ENCODE measurements at regions not wholly inside any gene's neighbourhood (a gene's known extent, or its start where the extent isn't known, plus 50 kb on each side); places are given as distances from the start of the nearest gene placed in this dataset.
"Not testable (repeated sequence)": the region's sequence is repeated elsewhere in the genome, so short reads cannot be mapped to it uniquely, and the experiment has no call there.

DNA sequence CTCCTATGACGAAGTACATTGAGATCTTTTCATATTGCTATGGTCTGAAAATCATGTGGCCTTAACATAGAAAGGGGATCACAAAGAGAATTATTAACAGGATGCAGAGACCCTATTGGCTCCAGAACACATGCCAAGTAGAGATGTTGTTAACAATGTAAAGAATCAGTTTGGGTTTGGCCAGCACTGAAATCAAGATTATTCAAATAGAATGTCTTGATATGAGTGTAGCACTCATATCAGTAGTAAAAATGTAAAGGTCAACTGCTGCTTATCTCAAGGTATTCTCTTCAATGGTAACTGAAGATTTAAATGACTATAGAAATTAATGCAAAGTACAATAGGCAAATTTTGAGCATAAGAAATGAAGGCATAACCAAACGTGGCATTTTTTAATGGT lies 262.8 kb downstream of the PTH2R start:
- intact Hi-C loops (cut with DNase I) = no loop called here

DNA sequence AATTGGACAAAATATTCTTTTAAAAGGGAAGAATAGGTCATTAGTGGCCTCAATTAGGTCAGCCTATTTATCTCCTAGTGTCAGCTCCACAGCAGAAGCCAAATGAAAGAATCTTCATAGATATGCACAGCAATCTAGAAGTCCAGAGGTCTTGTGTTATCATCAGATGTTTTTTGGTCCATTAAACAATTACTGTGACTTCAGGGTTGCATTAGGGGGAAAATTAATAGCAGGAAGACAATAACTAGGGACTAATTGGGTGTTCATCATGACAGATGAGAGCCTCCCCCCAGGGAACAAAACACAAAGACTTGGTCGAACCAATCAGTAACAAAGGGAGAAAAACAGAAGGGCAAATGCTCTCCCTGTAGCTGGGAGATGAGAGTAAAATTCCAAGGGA lies 264.7 kb downstream of the PTH2R start:
- Histone ChIP-seq H3K4me3 (no peak overlapping the region), H3K27ac (no peak overlapping the region), H3K27me3 (no peaks in the 10 kb centered on the region), H3K4me1 (no peaks in the 10 kb centered on the region), H3K9me3 (no peaks in the 10 kb centered on the region), H3K36me3 (no peaks in the 10 kb centered on the region)
- intact Hi-C loops (cut with DNase I) = no loop called here
- no peak for ATAC-seq
- TF ChIP-seq, protein P1, sequence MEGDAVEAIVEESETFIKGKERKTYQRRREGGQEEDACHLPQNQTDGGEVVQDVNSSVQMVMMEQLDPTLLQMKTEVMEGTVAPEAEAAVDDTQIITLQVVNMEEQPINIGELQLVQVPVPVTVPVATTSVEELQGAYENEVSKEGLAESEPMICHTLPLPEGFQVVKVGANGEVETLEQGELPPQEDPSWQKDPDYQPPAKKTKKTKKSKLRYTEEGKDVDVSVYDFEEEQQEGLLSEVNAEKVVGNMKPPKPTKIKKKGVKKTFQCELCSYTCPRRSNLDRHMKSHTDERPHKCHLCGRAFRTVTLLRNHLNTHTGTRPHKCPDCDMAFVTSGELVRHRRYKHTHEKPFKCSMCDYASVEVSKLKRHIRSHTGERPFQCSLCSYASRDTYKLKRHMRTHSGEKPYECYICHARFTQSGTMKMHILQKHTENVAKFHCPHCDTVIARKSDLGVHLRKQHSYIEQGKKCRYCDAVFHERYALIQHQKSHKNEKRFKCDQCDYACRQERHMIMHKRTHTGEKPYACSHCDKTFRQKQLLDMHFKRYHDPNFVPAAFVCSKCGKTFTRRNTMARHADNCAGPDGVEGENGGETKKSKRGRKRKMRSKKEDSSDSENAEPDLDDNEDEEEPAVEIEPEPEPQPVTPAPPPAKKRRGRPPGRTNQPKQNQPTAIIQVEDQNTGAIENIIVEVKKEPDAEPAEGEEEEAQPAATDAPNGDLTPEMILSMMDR (IDR thresholded peaks at IDR 0.05) = no peak
- DNase-seq = no peak

More for the DNA sequence above, 262.8 kb downstream of the PTH2R start:
- DNase-seq = no peak
- TF ChIP-seq, protein P1 (IDR thresholded peaks at IDR 0.05) = no peak
- H3K36me3 ChIP-seq = no peaks in the 10 kb centered on the region
- H3K4me1 ChIP-seq = no peaks in the 10 kb centered on the region
- no peak overlapping the region for H3K4me3 ChIP-seq
- ATAC-seq = no peak
- H3K9me3 ChIP-seq = no peaks in the 10 kb centered on the region
- no peak overlapping the region for H3K27ac ChIP-seq
- no peaks in the 10 kb centered on the region for H3K27me3 ChIP-seq

DNA sequence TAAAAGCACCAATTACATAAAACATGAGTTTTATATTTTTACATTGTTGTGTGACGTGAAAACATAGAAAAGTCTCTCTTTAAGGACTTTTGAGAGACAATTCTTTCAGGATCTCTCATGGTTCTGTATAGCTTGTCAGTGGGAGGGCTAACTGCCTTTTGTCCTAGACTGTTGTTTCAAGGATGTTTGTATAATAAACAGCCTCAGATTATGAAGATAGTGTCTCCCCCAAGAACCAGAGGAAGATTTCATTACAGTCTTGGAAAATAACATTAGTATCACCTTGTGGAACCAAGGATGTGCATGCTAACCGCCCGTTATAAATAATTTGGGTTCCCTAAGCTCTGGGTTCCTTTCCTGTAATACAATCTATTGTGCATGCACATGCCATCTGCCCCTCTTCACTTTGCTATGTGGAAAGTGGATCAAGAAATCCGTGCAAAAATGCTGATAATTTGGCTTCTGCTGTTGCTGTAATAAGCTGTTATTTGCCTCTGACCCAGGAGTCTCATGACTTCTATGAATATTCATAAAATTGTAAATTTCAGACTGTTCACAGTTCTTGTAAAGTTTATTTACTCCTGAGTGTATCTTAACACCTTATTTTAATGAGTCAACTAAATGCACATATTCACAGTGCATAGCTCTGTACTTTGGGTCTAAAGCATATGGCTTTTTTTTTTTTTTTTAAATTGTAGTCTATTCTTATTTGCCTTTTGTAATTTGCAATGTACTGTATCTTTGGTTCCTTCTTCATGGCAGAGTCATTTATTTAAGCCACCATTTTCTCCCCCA lies 265.5 kb downstream of the PTH2R start:
- Histone ChIP-seq H3K9me3 (no peaks in the 10 kb centered on the region), H3K4me1 (no peaks in the 10 kb centered on the region), H3K4me3 (no peak overlapping the region), H3K36me3 (no peaks in the 10 kb centered on the region), H3K27me3 (no peaks in the 10 kb centered on the region), H3K27ac (no peak overlapping the region)
- ATAC-seq (no peak), DNase-seq (no peak)
- intact Hi-C loops (cut with DNase I) = no loop called here
- TF ChIP-seq, protein P1 (IDR thresholded peaks at IDR 0.05) = no peak

DNA sequence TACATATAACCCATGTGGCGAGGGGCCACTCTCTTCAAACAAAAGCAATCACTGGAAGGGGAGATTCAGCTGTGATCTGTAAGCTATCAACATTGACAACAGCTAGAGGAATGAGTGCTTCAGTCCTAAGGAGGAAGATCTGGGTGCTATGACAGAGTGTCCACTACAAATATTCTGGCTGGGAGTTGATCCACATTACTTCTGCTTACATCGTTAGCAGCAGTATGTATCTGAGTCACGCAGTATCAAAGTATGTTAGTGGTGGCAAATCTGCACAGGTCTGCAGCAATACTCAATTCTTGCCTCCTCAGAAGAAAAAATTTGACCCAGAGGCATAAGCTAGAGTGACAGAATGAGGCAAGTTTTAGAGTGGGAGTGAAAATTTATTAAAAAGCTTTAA lies 267.0 kb downstream of the PTH2R start:
- intact Hi-C loops (cut with DNase I) = no loop called here
- H3K9me3 ChIP-seq = no peaks in the 10 kb centered on the region
- ATAC-seq = no peak

DNA sequence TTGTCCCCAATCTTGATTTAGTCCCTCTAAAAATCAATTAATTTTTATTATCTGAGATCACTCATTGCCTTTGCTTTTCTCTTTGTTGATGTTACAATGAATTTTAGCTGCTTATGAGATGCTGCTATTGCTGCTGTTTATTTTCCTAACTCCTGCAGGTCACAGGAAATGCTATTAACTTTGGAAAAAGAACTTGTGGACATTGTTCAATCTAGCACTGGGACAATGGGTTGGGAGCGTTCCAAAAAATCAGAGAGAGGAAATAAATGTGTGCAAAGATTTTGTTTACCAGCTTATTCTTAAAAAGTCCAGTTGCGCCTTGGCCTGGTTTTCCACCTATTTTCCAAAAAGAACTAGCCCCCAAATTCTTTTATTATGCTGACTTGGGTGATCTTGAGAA lies 268.3 kb downstream of the PTH2R start:
- H3K27ac ChIP-seq = no peak overlapping the region
- no peak for DNase-seq
- no peaks in the 10 kb centered on the region for H3K36me3 ChIP-seq
- H3K27me3 ChIP-seq = no peaks in the 10 kb centered on the region
- H3K4me1 ChIP-seq = no peaks in the 10 kb centered on the region
- no peak for ATAC-seq
- intact Hi-C loops (cut with DNase I) = no loop called here
- no peak overlapping the region for H3K4me3 ChIP-seq
- TF ChIP-seq, protein P1 (IDR thresholded peaks at IDR 0.05) = no peak
- no peaks in the 10 kb centered on the region for H3K9me3 ChIP-seq

More for the DNA sequence above, 267.0 kb downstream of the PTH2R start:
- H3K27me3 ChIP-seq = no peaks in the 10 kb centered on the region
- no peaks in the 10 kb centered on the region for H3K4me1 ChIP-seq
- TF ChIP-seq, protein P1 (IDR thresholded peaks at IDR 0.05) = no peak
- H3K27ac ChIP-seq = no peak overlapping the region
- H3K36me3 ChIP-seq = no peaks in the 10 kb centered on the region
- DNase-seq = no peak
- H3K4me3 ChIP-seq = no peak overlapping the region

DNA sequence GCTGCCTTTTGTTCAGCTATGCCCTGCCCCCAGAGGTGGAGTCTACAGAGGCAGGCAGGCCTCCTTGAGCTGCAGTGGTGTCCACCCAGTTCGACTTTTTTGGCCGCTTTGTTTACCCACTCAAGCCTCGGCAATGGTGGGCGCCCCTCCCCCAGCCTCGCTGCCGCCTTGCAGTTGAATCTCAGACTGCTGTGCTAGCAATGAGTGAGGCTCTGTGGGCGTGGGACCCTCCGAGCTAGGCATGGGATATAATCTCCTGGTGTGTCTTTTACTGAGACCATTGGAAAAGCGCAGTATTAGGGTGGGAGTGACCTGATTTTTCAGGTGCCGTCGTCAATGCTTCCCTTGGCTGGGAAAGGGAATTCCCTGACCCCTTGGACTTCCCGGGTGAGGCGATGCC lies 279.3 kb downstream of the PTH2R start:
- intact Hi-C loops (cut with DNase I); H3K4me3 ChIP-seq; H3K27me3 ChIP-seq; H3K4me1 ChIP-seq; H3K27ac ChIP-seq; H3K36me3 ChIP-seq; ATAC-seq: not testable (repeated sequence)
- peak in 1 of 4 donors; percentile 49 for DNase-seq
- peaks cover 0 to 32% of the 10 kb centered on the region in 2 donors for H3K9me3 ChIP-seq
